ENCODE measurements at regions not wholly inside any gene's neighbourhood (a gene's known extent, or its start where the extent isn't known, plus 50 kb on each side); places are given as distances from the start of the nearest gene placed in this dataset.
"Not testable (repeated sequence)": the region's sequence is repeated elsewhere in the genome, so short reads cannot be mapped to it uniquely, and the experiment has no call there.

DNA sequence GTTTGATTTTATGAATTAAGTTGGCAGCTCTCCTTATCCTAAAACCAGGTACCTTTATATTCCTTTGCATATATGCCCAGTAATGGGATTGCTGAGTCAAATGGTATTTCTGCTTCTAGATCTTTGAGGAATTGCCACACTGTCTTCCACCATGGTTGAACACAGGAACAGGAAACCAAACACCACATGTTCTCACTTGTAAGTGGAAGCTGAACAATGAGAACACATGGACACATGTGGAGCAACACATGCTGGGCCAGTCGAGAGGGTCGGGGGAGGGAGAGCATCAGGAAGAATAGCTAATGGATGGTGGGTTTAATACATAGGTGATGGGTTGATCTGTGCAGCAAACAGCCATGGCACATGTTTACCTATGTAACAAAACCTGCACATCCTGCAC lies 214.6 kb downstream of the BLID start:
- not testable (repeated sequence) for DNase-seq (ENCODE audit: low read depth)

GRCh38 chr11:121899520-121899919 lies 216.5 kb downstream of the BLID start:
- no peak for DNase-seq (ENCODE audit: low read depth)

DNA sequence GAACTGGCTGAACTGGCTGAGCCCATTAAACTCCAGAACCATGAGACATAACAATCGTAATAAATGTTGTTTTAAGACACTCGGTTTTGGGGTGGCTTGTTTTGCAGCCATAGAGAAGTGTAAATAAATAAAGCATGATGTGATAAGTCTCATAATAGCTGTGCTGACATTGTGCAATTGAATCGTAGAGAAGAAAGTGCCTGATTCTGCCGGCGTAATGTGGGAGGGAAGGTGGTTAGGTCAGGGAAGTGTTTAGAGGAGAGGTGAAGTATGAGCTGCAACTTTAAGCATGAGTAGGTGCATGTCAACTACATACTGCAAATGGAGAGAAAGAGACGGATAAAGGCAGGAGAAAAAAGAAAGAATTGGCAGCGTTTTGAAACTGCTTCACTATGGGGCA lies 217.1 kb downstream of the BLID start:
- DNase-seq (ENCODE audit: low read depth), result peak; percentile 62

DNA sequence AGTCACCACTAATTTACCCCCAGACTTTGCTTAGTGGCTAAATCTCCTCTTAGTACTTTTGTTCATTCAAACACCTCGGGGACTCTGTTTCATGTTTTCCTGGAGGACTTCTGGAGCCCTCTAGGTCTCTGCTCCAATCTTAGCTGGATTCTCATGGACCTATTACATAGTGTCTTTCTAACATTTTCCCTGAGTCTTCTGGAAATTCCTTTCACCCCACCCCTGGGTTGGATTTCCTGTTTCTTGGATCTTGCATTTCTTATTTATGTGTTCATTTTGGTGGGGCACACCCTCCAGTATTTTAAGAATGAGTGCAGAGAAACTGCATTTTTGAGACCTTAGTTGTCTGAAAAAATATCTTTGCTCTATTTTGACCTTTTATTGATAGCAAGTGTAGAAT lies 220.1 kb downstream of the BLID start:
- peak; percentile 10 for DNase-seq (ENCODE audit: low read depth)

DNA sequence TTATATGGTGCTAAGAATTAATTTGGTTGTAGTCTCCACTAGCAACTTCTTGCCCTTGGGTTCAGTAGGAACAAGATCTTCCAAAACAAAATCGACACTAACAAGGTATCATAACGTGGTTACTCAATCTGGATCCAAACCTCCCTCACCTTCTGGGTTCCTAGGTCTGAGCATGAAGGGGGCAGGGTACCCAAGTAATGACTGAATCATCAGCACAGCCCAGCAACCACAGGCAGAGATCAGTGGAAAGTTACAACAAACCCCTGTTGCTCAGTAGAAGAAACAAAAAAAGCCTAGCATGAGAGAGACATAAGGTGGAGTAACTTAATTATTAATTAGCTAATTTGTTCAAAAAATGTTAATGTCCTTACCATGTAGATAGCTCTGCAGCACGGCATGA lies 221.4 kb downstream of the BLID start:
- peak; percentile 74 for DNase-seq (ENCODE audit: low read depth)

DNA sequence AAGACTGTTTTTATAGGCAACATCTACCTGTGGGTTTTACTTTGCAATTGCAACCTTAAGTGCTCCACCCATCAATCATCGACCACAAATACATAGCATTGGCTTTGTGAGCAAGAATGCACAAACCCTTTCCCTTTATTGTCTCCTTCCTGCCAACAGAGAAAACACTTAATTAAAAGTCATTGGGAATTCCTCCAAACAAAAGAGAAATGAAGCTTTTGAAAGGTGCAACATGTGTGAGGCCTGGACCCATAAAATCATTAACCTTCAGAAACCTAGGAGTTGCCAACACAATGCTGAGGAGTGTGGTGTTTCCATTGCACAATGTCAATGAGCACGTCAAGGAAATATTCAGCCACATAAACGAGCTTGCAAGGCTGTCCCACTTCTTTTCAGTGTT lies 223.2 kb downstream of the BLID start:
- DNase-seq (ENCODE audit: low read depth), result peak; percentile 78

- peak; percentile 45 for DNase-seq (ENCODE audit: low read depth)
Measured at GRCh38 chr11:121892131-121892681, 223.8 kb downstream of the BLID start.

- DNase-seq (ENCODE audit: low read depth), result no peak
Measured at GRCh38 chr11:121890946-121891515, 225.0 kb downstream of the BLID start.

- peak; percentile 94 for DNase-seq (ENCODE audit: low read depth)
Measured at GRCh38 chr11:121890377-121890776, 225.6 kb downstream of the BLID start.

DNA sequence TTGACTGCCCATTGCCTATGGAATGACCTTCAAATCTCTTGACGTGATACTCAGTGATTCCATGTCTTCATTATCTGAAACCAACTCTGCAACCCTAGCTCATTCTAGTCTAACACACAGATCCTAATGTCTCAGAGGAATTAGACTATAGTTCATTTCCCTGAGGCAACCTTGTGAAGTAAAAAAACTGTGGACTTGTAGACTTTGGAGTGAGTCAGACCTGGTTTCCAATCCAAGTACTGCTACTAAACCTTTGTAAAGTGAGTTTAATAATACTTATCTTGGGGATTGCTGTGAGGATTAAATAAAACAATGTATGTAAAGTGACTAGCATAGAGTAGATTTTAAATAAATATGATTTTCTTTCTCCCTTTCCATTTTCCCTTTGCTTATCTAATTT lies 226.1 kb downstream of the BLID start:
- DNase-seq (ENCODE audit: low read depth), result peak; percentile 66

DNA sequence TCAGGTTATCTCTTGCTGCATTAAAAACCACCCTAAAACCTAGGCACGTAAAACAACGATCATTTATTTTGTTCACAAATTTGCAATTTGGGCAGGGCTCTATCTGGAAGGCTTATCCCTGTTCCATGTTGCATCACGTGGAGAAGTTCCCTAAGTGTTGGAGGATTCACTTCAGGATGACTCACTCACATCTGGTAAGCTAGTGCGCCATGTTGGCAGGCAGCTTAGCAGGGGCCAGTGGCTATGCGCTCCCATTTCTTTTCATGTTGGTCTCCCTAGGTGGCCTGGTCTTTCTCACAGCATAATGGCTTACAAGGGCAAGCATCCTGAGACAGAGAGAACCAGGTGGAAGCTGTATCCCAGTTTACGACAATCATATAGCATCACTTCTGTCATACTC lies 226.8 kb downstream of the BLID start:
- DNase-seq (ENCODE audit: low read depth), result peak; percentile 62

DNA sequence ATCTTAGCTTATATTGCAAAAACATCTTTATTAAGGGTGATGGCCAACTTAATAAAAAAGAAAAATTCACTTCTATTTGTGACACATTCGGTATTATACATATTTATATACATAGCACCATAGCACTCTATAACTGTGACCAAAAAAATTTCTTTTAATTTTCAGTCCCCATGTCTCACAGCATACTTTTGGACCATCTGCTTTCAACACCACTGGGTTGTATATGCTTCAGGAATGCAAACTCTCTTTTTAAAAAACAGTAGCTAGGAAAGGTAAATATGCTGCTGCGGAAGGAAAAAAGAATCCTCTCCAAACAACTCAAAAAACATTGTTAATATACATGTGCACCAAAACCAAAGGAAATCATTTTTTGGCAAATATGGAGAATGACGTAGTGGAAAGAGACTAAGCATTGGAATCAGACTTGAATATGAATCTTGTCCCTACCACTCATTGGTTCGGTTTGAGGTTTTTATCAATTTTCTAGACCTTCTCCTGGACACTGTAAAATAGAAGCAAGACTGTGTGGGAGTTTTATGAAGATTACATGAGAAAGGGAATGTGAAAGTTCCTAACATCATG lies 227.9 kb downstream of the BLID start:
- no peak for DNase-seq (ENCODE audit: low read depth)

- no peak for DNase-seq (ENCODE audit: low read depth)
Measured at GRCh38 chr11:121887569-121887968, 228.4 kb downstream of the BLID start.

- DNase-seq (ENCODE audit: low read depth), result no peak
Measured at GRCh38 chr11:121886996-121887395, 229.0 kb downstream of the BLID start.

DNA sequence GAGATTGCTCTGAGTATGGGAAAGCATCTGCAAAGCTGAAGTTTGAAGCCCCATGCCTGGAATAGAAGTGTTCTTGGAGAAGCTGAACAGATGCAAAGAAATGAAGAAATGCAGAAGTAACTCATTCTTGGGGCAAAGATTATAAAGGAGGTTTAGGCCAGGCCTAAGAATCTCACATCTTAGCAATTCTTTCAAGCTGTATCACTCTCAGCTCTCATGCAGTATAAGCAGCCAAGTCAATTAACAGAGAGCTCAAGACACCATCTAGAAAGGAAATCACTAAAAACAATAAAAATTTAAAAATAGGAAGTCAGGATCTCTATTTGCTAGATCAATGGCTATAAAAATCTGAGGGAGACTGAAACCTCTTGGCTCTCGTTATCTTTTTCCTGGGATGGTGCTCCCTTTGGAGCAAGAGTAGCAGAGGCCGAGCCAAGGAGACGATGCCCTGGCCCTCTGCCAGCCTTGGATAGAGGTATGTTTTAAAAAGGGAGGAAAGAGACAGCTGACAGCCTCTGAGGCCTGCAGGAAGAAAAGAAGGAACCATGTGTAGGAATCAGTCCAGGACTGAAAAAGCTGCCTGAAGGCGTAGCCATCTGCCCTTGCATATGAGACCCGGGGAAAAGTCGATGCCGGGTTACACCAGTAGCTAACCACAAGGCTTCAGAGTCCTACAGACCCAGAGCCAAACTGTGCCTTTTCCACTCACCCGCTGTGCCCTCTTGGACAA lies 229.8 kb downstream of the BLID start:
- DNase-seq (ENCODE audit: low read depth), result no peak

GRCh38 chr11:121884626-121885025 lies 231.4 kb downstream of the BLID start:
- peak; percentile 9 for DNase-seq (ENCODE audit: low read depth)

GRCh38 chr11:121881806-121882205 lies 234.2 kb downstream of the BLID start:
- peak; percentile 89 for DNase-seq (ENCODE audit: low read depth)

GRCh38 chr11:121877152-121877551 lies 238.9 kb downstream of the BLID start:
- DNase-seq (ENCODE audit: low read depth), result no peak

DNA sequence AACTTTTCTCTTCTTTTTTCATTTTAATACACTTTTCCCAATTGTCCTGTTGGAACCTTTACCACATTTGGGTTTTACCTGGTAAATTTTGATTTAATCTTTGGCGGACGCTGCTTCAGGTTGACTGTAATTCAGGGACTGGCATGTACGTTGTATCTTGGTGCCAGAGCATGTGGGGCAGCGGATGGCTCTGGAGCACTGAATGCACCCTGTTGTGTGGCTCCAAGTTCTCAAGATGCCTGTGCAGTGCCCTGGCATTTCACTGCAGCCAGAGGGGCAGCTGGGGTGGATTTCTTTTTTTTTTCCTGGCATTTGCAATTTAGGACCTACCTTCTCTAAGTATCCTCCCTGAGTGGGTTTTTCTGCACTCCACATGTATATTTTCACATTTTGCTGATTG lies 242.2 kb downstream of the BLID start:
- no peak for DNase-seq (ENCODE audit: low read depth)

DNA sequence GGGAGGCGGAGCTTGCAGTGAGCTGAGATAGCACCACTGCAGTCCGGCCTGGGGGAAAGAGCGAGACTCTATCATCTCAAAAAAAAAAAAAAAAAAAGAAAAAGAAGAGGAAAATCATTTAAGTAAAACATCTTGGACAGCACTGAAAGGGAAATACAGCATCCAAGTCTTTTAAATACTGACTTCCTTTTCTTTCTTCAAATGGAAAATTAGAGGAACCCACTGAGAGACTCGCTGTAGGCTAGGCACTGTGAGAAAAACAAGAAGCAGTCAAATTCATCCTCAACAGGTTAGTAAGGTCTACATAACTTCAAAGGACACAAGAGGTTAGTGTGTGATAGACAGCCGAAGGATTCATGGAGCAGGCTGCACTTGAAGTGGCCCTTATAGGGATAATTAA lies 243.7 kb downstream of the BLID start:
- no peak for DNase-seq (ENCODE audit: low read depth)

DNA sequence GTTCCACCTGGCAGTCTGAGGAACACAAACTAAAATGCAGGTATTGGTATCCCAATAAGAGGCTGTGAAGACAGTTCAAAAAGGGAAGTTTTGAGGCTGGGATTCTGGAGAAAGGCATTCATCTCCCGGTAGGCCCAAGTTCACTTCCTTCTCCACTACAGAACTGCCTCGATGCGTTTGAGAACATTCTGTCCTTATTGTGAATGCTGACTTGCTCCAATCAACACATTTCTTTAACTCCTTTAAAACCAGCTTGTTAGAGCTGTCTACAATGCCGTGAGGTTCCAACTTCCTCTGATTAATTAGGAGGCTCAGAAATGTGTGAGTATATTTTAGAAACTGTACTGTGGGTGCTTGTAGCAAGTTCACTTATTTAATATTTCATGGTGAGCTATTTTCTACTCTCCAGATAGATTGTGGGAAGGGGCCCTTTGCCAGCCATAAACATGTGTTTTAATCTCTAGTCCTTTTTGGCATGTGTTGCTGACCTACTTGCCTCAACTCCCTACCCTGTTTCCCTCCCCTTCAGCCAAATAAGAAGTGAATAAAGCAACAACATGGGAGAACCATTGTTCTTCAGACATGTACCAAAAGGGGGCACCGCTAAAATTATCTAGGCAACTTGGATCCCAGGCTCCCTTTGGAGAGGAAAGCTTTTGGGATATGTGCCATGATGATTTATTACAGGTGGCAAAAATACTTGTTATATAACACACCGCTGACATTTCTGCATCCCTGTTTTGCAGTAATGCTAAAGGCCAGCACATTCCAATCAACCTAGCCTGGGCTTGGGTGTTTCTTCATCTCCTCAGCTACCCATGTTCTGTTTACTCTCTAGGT lies 245.6 kb downstream of the BLID start:
- peak; percentile 34 for DNase-seq (ENCODE audit: low read depth)

GRCh38 chr11:121869478-121869877 lies 246.5 kb downstream of the BLID start:
- no peak for DNase-seq (ENCODE audit: low read depth)
